Type B pancreatic cell (in vitro differentiated cells): ENCODE measurements at regions not wholly inside any gene's neighbourhood (a gene's known extent, or its start where the extent isn't known, plus 50 kb on each side); places are given as distances from the start of the nearest gene placed in this dataset.

Experiments
- DNase-seq: peaks from one replicate; pipeline ENCODE4 v3.0.0; 2021; ENCODE audit warnings: mixed read lengths; ENCODE audit not compliant: unreplicated experiment; ENCODE audit errors: extremely low spot score
- H3K27ac Mint-ChIP-seq: 2 replicates; pipeline ENCODE4 v1.8.0; 2021; ENCODE audit warnings: mild to moderate bottlenecking, mixed read lengths
- H3K27me3 Mint-ChIP-seq: 2 replicates; pipeline ENCODE4 v1.8.0; 2021; ENCODE audit warnings: mixed read lengths
- H3K36me3 Mint-ChIP-seq: 2 replicates; pipeline ENCODE4 v1.8.0; 2021; ENCODE audit warnings: mixed read lengths
- H3K4me1 Mint-ChIP-seq: one replicate; pipeline ENCODE4 v1.8.0; 2021; ENCODE audit warnings: mixed read lengths; ENCODE audit not compliant: unreplicated experiment
- H3K4me3 Mint-ChIP-seq: 2 replicates; pipeline ENCODE4 v1.8.0; 2021; ENCODE audit warnings: mild to moderate bottlenecking, mixed read lengths
- H3K9me3 Mint-ChIP-seq: 2 replicates; pipeline ENCODE4 v1.8.0; 2021; ENCODE audit warnings: mixed read lengths
- CTCF ChIP-seq: fragments of 200-600 bp; sonication (generic); conservative IDR thresholded peaks from 2 replicates; pipeline ENCODE4 v1.5.0; 2021; ENCODE audit warnings: antibody characterized with exemption, mild to moderate bottlenecking

GRCh38 chr12:125458552-125459268 is 393.5 kb downstream of the AACS start:
- DNase-seq, result no peak
- Mint-ChIP-seq H3K4me3 (no peak overlapping the region), H3K27ac (no peak overlapping the region), H3K9me3 (no peaks in the 10 kb centered on the region), H3K27me3 (peaks cover 14% of the 10 kb centered on the region), H3K36me3 (no peaks in the 10 kb centered on the region), H3K4me1 (no peaks in the 10 kb centered on the region)
- no peak for TF ChIP-seq CTCF

- Mint-ChIP-seq H3K4me1 (no peaks in the 10 kb centered on the region), H3K27me3 (peaks cover 4% of the 10 kb centered on the region), H3K27ac (no peak overlapping the region), H3K9me3 (no peaks in the 10 kb centered on the region), H3K36me3 (no peaks in the 10 kb centered on the region), H3K4me3 (no peak overlapping the region)
- DNase-seq, result no peak
- no peak for TF ChIP-seq CTCF
These were observed 396.6 kb downstream of the AACS start for GRCh38 chr12:125461831-125462230.

GRCh38 chr12:125463386-125463785 is 398.2 kb downstream of the AACS start:
- Mint-ChIP-seq H3K27ac (no peak overlapping the region), H3K27me3 (no peaks in the 10 kb centered on the region), H3K4me1 (no peaks in the 10 kb centered on the region), H3K9me3 (no peaks in the 10 kb centered on the region), H3K4me3 (no peak overlapping the region), H3K36me3 (no peaks in the 10 kb centered on the region)
- no peak for DNase-seq
- TF ChIP-seq CTCF, result no peak

- H3K4me3 Mint-ChIP-seq, result no peak overlapping the region
- no peaks in the 10 kb centered on the region for H3K27me3 Mint-ChIP-seq
- no peaks in the 10 kb centered on the region for H3K4me1 Mint-ChIP-seq
- H3K9me3 Mint-ChIP-seq, result no peaks in the 10 kb centered on the region
- no peak for DNase-seq
- no peak overlapping the region for H3K27ac Mint-ChIP-seq
- TF ChIP-seq CTCF, result no peak
- H3K36me3 Mint-ChIP-seq, result no peaks in the 10 kb centered on the region
These were observed 402.1 kb downstream of the AACS start for GRCh38 chr12:125467363-125467762.

GRCh38 chr12:125469683-125470082 is 404.4 kb downstream of the AACS start:
- no peak for DNase-seq
- no peak for TF ChIP-seq CTCF
- Mint-ChIP-seq H3K36me3 (no peaks in the 10 kb centered on the region), H3K27ac (no peak overlapping the region), H3K27me3 (peaks cover 5% of the 10 kb centered on the region), H3K9me3 (no peaks in the 10 kb centered on the region), H3K4me3 (no peak overlapping the region), H3K4me1 (no peaks in the 10 kb centered on the region)
